PC-3 (cell line): ENCODE measurements at regions not wholly inside any gene's neighbourhood (a gene's known extent, or its start where the extent isn't known, plus 50 kb on each side); places are given as distances from the start of the nearest gene placed in this dataset.

Source experiments
- CTCF ChIP-seq: fragments of 300-600 bp; sonication (generic); conservative IDR thresholded peaks from 2 replicates; pipeline ENCODE4 v1.5.1; 2017; ENCODE audit warnings: antibody characterized with exemption, low read depth, mild to moderate bottlenecking, low read length
- EZH2 ChIP-seq: fragments of 300-600 bp; sonication (generic); IDR thresholded peaks from one replicate; pipeline ENCODE4 v1.6.1; 2017; ENCODE audit warnings: antibody characterized with exemption, mild to moderate bottlenecking, low read length; ENCODE audit not compliant: unreplicated experiment
- EZH2phosphoT487 ChIP-seq: fragments of 300-600 bp; sonication (generic); IDR thresholded peaks from 2 replicates; pipeline ENCODE4 v1.6.1; 2018; ENCODE audit warnings: mild to moderate bottlenecking, antibody characterized with exemption, low read length, borderline replicate concordance

DNA sequence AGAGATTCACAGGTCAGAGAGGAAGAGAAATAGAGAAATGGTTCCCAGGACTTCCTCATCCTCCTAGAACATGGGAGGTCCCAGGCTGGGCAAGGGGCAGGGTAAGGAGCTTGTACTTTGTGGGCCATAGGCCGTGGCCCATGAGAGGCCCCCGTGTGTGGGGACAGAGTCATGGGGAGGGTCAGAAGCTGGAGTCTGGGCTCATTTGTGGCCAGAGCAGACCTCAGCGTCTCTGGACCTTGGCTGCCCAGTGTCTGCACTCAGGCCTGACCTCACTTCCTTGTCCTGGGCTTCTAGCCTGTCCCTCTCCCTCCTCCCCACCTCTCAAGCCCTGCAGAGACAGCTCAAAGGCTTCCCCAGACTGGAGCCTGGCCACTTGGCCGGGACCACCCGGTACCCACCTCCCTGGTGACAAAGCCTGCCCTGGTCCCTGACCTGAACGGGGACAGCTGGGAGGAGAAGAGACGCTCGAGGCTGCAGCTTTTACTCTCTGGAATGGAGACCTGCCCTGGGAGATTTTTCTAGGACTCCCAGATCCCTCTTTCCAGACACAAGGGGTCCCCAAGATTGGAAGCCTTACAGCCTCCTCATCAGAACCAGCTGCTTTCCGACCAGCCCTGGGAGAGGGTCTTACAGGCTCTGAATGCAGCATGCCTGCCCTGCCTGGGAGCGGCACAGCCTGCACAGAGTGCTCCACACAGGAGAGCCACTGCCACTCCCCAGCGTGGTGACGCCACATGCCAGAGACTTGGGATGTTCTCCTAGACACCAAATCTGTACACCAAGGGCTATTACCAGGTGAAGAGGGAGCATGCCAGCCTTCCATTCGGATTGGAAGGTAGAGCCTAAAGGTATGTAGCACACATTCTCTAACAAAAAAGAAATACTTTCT, 569.0 kb upstream of the B3GAT1 start:
- TF ChIP-seq EZH2 (no peak), CTCF (no peak), EZH2phosphoT487 (no peak)
